ENCODE measurements at regions not wholly inside any gene's neighbourhood (a gene's known extent, or its start where the extent isn't known, plus 50 kb on each side); places are given as distances from the start of the nearest gene placed in this dataset.

- TF ChIP-seq CTCF (IDR thresholded peaks at IDR 0.05; ENCODE audit: insufficient read depth, low read length, severe bottlenecking) = no peak
- DNase-seq (ENCODE audit: low read depth) (no peak), FAIRE-seq (no peak)
- H3K36me3 ChIP-seq (ENCODE audit: control insufficient read depth, insufficient read depth, low read length) = no peaks in the 10 kb centered on the region
- H3K4me3 ChIP-seq (ENCODE audit: low read depth, low read length) = no peak overlapping the region
- H3K27me3 ChIP-seq (ENCODE audit: control insufficient read depth, insufficient read depth, low read length) = no peaks in the 10 kb centered on the region
These were observed 223.7 kb upstream of the KIRREL3 start for GRCh38 chr11:127224276-127224675.

GRCh38 chr11:127223633-127224032, 223.1 kb upstream of the KIRREL3 start:
- no peak for FAIRE-seq
- no peaks in the 10 kb centered on the region for H3K36me3 ChIP-seq (ENCODE audit: control insufficient read depth, insufficient read depth, low read length)
- no peak for TF ChIP-seq CTCF (IDR thresholded peaks at IDR 0.05; ENCODE audit: insufficient read depth, low read length, severe bottlenecking)

GRCh38 chr11:127223026-127223425, 222.5 kb upstream of the KIRREL3 start:
- no peaks in the 10 kb centered on the region for H3K27me3 ChIP-seq (ENCODE audit: control insufficient read depth, insufficient read depth, low read length)
- H3K36me3 ChIP-seq (ENCODE audit: control insufficient read depth, insufficient read depth, low read length) = no peaks in the 10 kb centered on the region
- H3K4me3 ChIP-seq (ENCODE audit: low read depth, low read length) = no peak overlapping the region
- TF ChIP-seq CTCF (IDR thresholded peaks at IDR 0.05; ENCODE audit: insufficient read depth, low read length, severe bottlenecking) = no peak
- FAIRE-seq = no peak
- no peak for DNase-seq (ENCODE audit: low read depth)

More at GRCh38 chr11:127223633-127224032, 223.1 kb upstream of the KIRREL3 start:
- Histone ChIP-seq H3K27me3 (ENCODE audit: control insufficient read depth, insufficient read depth, low read length) (no peaks in the 10 kb centered on the region), H3K4me3 (ENCODE audit: low read depth, low read length) (no peak overlapping the region)
- DNase-seq (ENCODE audit: low read depth) = no peak

GRCh38 chr11:127219704-127220103, 219.1 kb upstream of the KIRREL3 start:
- TF ChIP-seq CTCF (IDR thresholded peaks at IDR 0.05; ENCODE audit: insufficient read depth, low read length, severe bottlenecking) = no peak
- Histone ChIP-seq H3K27me3 (ENCODE audit: control insufficient read depth, insufficient read depth, low read length) (no peaks in the 10 kb centered on the region), H3K4me3 (ENCODE audit: low read depth, low read length) (no peak overlapping the region), H3K36me3 (ENCODE audit: control insufficient read depth, insufficient read depth, low read length) (no peaks in the 10 kb centered on the region)
- FAIRE-seq (no peak), DNase-seq (ENCODE audit: low read depth) (no peak)

GRCh38 chr11:127218275-127218608, 217.7 kb upstream of the KIRREL3 start:
- Histone ChIP-seq H3K27me3 (ENCODE audit: control insufficient read depth, insufficient read depth, low read length) (no peaks in the 10 kb centered on the region), H3K36me3 (ENCODE audit: control insufficient read depth, insufficient read depth, low read length) (no peaks in the 10 kb centered on the region), H3K4me3 (ENCODE audit: low read depth, low read length) (no peak overlapping the region)
- FAIRE-seq = no peak
- no peak for TF ChIP-seq CTCF (IDR thresholded peaks at IDR 0.05; ENCODE audit: insufficient read depth, low read length, severe bottlenecking)
- DNase-seq (ENCODE audit: low read depth) = no peak

GRCh38 chr11:127217452-127218274, 217.1 kb upstream of the KIRREL3 start:
- no peak for FAIRE-seq
- no peak for DNase-seq (ENCODE audit: low read depth)
- no peak overlapping the region for H3K4me3 ChIP-seq (ENCODE audit: low read depth, low read length)
- no peak for TF ChIP-seq CTCF (IDR thresholded peaks at IDR 0.05; ENCODE audit: insufficient read depth, low read length, severe bottlenecking)
- H3K36me3 ChIP-seq (ENCODE audit: control insufficient read depth, insufficient read depth, low read length) = no peaks in the 10 kb centered on the region
- H3K27me3 ChIP-seq (ENCODE audit: control insufficient read depth, insufficient read depth, low read length) = no peaks in the 10 kb centered on the region

Measured in bronchial epithelial cell (primary cell).